ENCODE measurements at regions not wholly inside any gene's neighbourhood (a gene's known extent, or its start where the extent isn't known, plus 50 kb on each side); places are given as distances from the start of the nearest gene placed in this dataset.

GRCh38 chr4:164293743-164294142 lies 460.2 kb upstream of the SMIM31 start:
- H3K4me3 ChIP-seq (ENCODE audit: low read depth, low read length), result no peak overlapping the region
- in situ Hi-C loops (cut with HindIII; ENCODE audit: low sequenced_read_pairs), result no loop called here
- DNase-seq (ENCODE audit: low read depth, low spot score), result no peak
- no peak for TF ChIP-seq CTCF (IDR thresholded peaks at IDR 0.05; ENCODE audit: low read depth, low read length)

- no peak for DNase-seq (ENCODE audit: low read depth, low spot score)
- H3K4me3 ChIP-seq (ENCODE audit: low read depth, low read length), result no peak overlapping the region
- TF ChIP-seq CTCF (IDR thresholded peaks at IDR 0.05; ENCODE audit: low read depth, low read length), result no peak
- in situ Hi-C loops (cut with HindIII; ENCODE audit: low sequenced_read_pairs), result no loop called here
Observed at GRCh38 chr4:164301430-164301829, 452.5 kb upstream of the SMIM31 start.

- H3K4me3 ChIP-seq (ENCODE audit: low read depth, low read length), result no peak overlapping the region
- TF ChIP-seq CTCF (IDR thresholded peaks at IDR 0.05; ENCODE audit: low read depth, low read length), result no peak
- DNase-seq (ENCODE audit: low read depth, low spot score), result no peak
- in situ Hi-C loops (cut with HindIII; ENCODE audit: low sequenced_read_pairs), result no loop called here
Observed at GRCh38 chr4:164304101-164304639, 449.8 kb upstream of the SMIM31 start.

- no peak overlapping the region for H3K4me3 ChIP-seq (ENCODE audit: low read depth, low read length)
- in situ Hi-C loops (cut with HindIII; ENCODE audit: low sequenced_read_pairs), result no loop called here
- DNase-seq (ENCODE audit: low read depth, low spot score), result peak; percentile 12
- TF ChIP-seq CTCF (IDR thresholded peaks at IDR 0.05; ENCODE audit: low read depth, low read length), result no peak
Observed at GRCh38 chr4:164304861-164305260, 449.1 kb upstream of the SMIM31 start.

GRCh38 chr4:164307262-164307661 lies 446.7 kb upstream of the SMIM31 start:
- DNase-seq (ENCODE audit: low read depth, low spot score), result no peak
- TF ChIP-seq CTCF (IDR thresholded peaks at IDR 0.05; ENCODE audit: low read depth, low read length), result no peak
- no peak overlapping the region for H3K4me3 ChIP-seq (ENCODE audit: low read depth, low read length)
- in situ Hi-C loops (cut with HindIII; ENCODE audit: low sequenced_read_pairs), result no loop called here

- DNase-seq (ENCODE audit: low read depth, low spot score), result no peak
- TF ChIP-seq CTCF (IDR thresholded peaks at IDR 0.05; ENCODE audit: low read depth, low read length), result no peak
- in situ Hi-C loops (cut with HindIII; ENCODE audit: low sequenced_read_pairs), result no loop called here
- no peak overlapping the region for H3K4me3 ChIP-seq (ENCODE audit: low read depth, low read length)
Observed at GRCh38 chr4:164312671-164313070, 441.3 kb upstream of the SMIM31 start.

- no peak for TF ChIP-seq CTCF (IDR thresholded peaks at IDR 0.05; ENCODE audit: low read depth, low read length)
- in situ Hi-C loops (cut with HindIII; ENCODE audit: low sequenced_read_pairs), result no loop called here
- DNase-seq (ENCODE audit: low read depth, low spot score), result no peak
- no peak overlapping the region for H3K4me3 ChIP-seq (ENCODE audit: low read depth, low read length)
Observed at GRCh38 chr4:164313853-164314252, 440.1 kb upstream of the SMIM31 start.
